Liver (tissue), 8 donors: ENCODE measurements at regions not wholly inside any gene's neighbourhood (a gene's known extent, or its start where the extent isn't known, plus 50 kb on each side); places are given as distances from the start of the nearest gene placed in this dataset.

Source experiments
- DNase-seq: peaks from one replicate; pipeline ENCODE4 v3.0.0-alpha.2; 2017; ENCODE audit warnings: low spot score
- H3K27ac ChIP-seq, 2 donors: one replicate each; pipeline ENCODE4 v1.7.0; 2013; ENCODE audit warnings: inconsistent platforms in 2 of 2, low read length in 2 of 2, control low read depth in 1 of 2, low read depth in 1 of 2, mild to moderate bottlenecking in 1 of 2
- H3K27me3 ChIP-seq, 4 donors: one replicate each; pipeline versions ENCODE4 v1.6.1 to v1.7.0; 2013; ENCODE audit warnings: low read length in 3 of 4, inconsistent platforms in 1 of 4, mild to moderate bottlenecking in 1 of 4, moderate library complexity in 1 of 4; ENCODE audit not compliant: control insufficient read depth in 4 of 4, insufficient read depth in 4 of 4
- H3K36me3 ChIP-seq, 4 donors: one replicate each; pipeline versions ENCODE4 v1.6.1 to v1.7.0; 2013; ENCODE audit warnings: low read length in 3 of 4, mild to moderate bottlenecking in 3 of 4, low read depth in 1 of 4, moderate library complexity in 1 of 4; ENCODE audit not compliant: control insufficient read depth in 4 of 4, insufficient read depth in 3 of 4
- H3K4me1 ChIP-seq, 4 donors: one replicate each; pipeline versions ENCODE4 v1.6.1 to v1.7.0; 2013; ENCODE audit warnings: low read length in 3 of 4, mild to moderate bottlenecking in 3 of 4, moderate library complexity in 1 of 4; ENCODE audit not compliant: control insufficient read depth in 4 of 4, insufficient read depth in 4 of 4
- H3K4me3 ChIP-seq, 3 donors: one replicate each; pipeline versions ENCODE4 v1.6.1 to v1.7.0; 2013; ENCODE audit warnings: low read length in 3 of 3, control low read depth in 1 of 3, low read depth in 1 of 3, mild to moderate bottlenecking in 1 of 3
- H3K9ac ChIP-seq, 2 donors: one replicate each; pipeline ENCODE4 v1.7.0; 2013; ENCODE audit warnings: low read length in 2 of 2, mild to moderate bottlenecking in 2 of 2, moderate library complexity in 2 of 2, control low read depth in 1 of 2, low read depth in 1 of 2
- H3K9me3 ChIP-seq, 4 donors: one replicate each; pipeline versions ENCODE4 v1.6.1 to v1.7.0; 2013; ENCODE audit warnings: low read length in 3 of 4; ENCODE audit not compliant: control insufficient read depth in 4 of 4
- EGR1 ChIP-seq, 2 donors: IDR thresholded peaks; 2 replicates each; pipeline ENCODE4 v1.6.1; 2016 to 2018; ENCODE audit warnings: antibody characterized with exemption in 2 of 2, low read depth in 2 of 2
- FOXA2 ChIP-seq: IDR thresholded peaks from 2 replicates; pipeline ENCODE4 v1.6.1; 2016; ENCODE audit warnings: antibody characterized with exemption
- GABPA ChIP-seq, 2 donors: IDR thresholded peaks in 1 of 2; conservative IDR thresholded peaks in 1 of 2; 2 replicates each; pipeline ENCODE4 v1.6.1; 2016; ENCODE audit warnings: antibody characterized with exemption in 2 of 2, mild to moderate bottlenecking in 1 of 2, moderate library complexity in 1 of 2
- HNF4A ChIP-seq, 2 donors: conservative IDR thresholded peaks; 2 replicates each; pipeline ENCODE4 v1.6.1; 2016; ENCODE audit warnings: antibody characterized with exemption in 2 of 2, mild to moderate bottlenecking in 2 of 2
- HNF4G ChIP-seq: IDR thresholded peaks from 2 replicates; pipeline ENCODE4 v1.6.1; 2016; ENCODE audit warnings: antibody characterized with exemption
- JUND ChIP-seq, 2 donors: IDR thresholded peaks; 2 replicates each; pipeline ENCODE4 v1.6.1; 2016; ENCODE audit warnings: antibody characterized with exemption in 2 of 2
- NR2F2 ChIP-seq: IDR thresholded peaks from 2 replicates; pipeline ENCODE4 v1.6.1; 2016; ENCODE audit warnings: antibody characterized with exemption
- RAD21 ChIP-seq, 2 donors: IDR thresholded peaks; 2 replicates each; pipeline ENCODE4 v1.6.1; 2016; ENCODE audit warnings: antibody characterized with exemption in 2 of 2, mild to moderate bottlenecking in 2 of 2
- RXRA ChIP-seq, 2 donors: IDR thresholded peaks; 2 replicates each; pipeline ENCODE4 v1.6.1; 2017 to 2018; ENCODE audit warnings: antibody characterized with exemption in 2 of 2, mild to moderate bottlenecking in 1 of 2
- SP1 ChIP-seq: IDR thresholded peaks from 2 replicates; pipeline ENCODE4 v1.6.1; 2018; ENCODE audit warnings: antibody characterized with exemption, mild to moderate bottlenecking
- TAF1 ChIP-seq: conservative IDR thresholded peaks from 2 replicates; pipeline ENCODE4 v1.6.1; 2016; ENCODE audit warnings: antibody characterized with exemption, mild to moderate bottlenecking
- WGBS: extraction: QIAGEN DNeasy Blood & Tissue Kit; methylation state at CpG from one replicate; pipeline ENCODE4 v1.1.7; 2013; 5-methylcytosine and 5-hydroxymethylcytosine counted together
- TF ChIP-seq, protein P1 (sequence below): fragments of 150-350 bp; IDR thresholded peaks from 2 replicates; pipeline ENCODE4 v1.5.1; 2017; ENCODE audit warnings: improper control_type of control experiment, low read depth, low read length; ENCODE audit not compliant: missing input control
- TF ChIP-seq, protein P2 (sequence below): IDR thresholded peaks from 2 replicates; pipeline ENCODE4 v1.6.1; 2016; ENCODE audit warnings: antibody characterized with exemption
- TF ChIP-seq, protein P3 (sequence below): IDR thresholded peaks from 2 replicates; pipeline ENCODE4 v1.6.1; 2016; ENCODE audit warnings: antibody characterized with exemption
- TF ChIP-seq, protein P4 (sequence below): IDR thresholded peaks from 2 replicates; pipeline ENCODE4 v1.6.1; 2016; ENCODE audit warnings: antibody characterized with exemption
- donor health status: healthy.
- donor health status: healthy.
- donor health status: healthy.
- donor health status: healthy.
- donor health status: healthy.

DNA sequence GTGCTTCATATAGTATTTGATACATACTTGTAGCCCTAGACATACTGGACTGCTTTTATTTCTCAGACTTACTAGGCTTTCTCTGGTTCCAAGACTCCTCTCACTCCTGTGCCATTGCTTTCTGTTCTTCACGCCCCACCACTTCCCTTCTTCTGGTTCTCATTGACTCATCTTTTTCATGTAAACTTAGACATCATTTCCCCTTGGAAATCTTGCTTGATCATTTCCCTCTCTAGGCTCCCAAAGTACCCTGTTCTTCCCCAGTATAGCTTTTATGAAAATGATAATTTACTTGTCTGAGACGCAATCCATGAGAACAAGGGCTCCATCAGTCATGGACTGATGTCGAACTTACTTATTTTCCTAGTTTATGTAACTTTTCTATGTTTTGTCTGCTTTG is 83.5 kb downstream of the TLR4 start:
- H3K27ac ChIP-seq: no peak overlapping the region
- no peak for TF ChIP-seq GABPA (IDR thresholded peaks at IDR 0.05 in 1 of 2, conservative IDR thresholded peaks at IDR 0.05 in 1 of 2)
- TF ChIP-seq, protein P1, sequence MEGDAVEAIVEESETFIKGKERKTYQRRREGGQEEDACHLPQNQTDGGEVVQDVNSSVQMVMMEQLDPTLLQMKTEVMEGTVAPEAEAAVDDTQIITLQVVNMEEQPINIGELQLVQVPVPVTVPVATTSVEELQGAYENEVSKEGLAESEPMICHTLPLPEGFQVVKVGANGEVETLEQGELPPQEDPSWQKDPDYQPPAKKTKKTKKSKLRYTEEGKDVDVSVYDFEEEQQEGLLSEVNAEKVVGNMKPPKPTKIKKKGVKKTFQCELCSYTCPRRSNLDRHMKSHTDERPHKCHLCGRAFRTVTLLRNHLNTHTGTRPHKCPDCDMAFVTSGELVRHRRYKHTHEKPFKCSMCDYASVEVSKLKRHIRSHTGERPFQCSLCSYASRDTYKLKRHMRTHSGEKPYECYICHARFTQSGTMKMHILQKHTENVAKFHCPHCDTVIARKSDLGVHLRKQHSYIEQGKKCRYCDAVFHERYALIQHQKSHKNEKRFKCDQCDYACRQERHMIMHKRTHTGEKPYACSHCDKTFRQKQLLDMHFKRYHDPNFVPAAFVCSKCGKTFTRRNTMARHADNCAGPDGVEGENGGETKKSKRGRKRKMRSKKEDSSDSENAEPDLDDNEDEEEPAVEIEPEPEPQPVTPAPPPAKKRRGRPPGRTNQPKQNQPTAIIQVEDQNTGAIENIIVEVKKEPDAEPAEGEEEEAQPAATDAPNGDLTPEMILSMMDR: no peak
- H3K4me1 ChIP-seq: peaks cover 0 to 13% (median 8%) of the 10 kb centered on the region in 4 donors
- 91% methylated on average over 3 of the region's 3 CpGs for WGBS
- no peaks in the 10 kb centered on the region for H3K27me3 ChIP-seq
- H3K9ac ChIP-seq: no peak overlapping the region
- no peaks in the 10 kb centered on the region for H3K9me3 ChIP-seq
- no peaks in the 10 kb centered on the region for H3K36me3 ChIP-seq
- no peak for DNase-seq
- no peak overlapping the region for H3K4me3 ChIP-seq

DNA sequence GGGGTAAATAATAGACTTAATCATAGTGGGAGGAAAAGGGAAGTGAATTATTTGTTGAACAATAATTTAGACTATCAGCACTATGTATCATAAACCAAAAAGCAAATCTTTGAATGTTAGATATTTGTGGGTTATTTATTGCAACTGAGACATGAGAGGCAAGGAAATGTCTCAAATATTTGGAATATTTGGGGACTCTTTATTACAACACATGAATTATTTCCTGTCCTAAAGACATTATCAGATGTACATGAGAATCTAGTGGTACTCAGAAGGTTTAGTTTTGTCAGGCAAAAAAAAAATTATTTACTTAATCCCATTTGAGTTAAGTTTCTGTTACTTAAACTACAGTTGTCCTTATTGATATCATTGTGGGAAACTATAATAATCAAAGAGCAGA is 91.1 kb downstream of the TLR4 start:
- H3K27ac ChIP-seq: no peak overlapping the region
- no peaks in the 10 kb centered on the region for H3K36me3 ChIP-seq
- DNase-seq: no peak
- peaks cover 0 to 2% (median 0%) of the 10 kb centered on the region in 4 donors for H3K27me3 ChIP-seq
- H3K4me1 ChIP-seq: no peaks in the 10 kb centered on the region
- no peak overlapping the region for H3K9ac ChIP-seq
- TF ChIP-seq SP1 (no peak), HNF4G (no peak), JUND (IDR thresholded peaks at IDR 0.05) (no peak), EGR1 (IDR thresholded peaks at IDR 0.05; ENCODE audit: low read depth in 2 of 2) (no peak), RXRA (IDR thresholded peaks at IDR 0.05) (no peak), FOXA2 (no peak), HNF4A (conservative IDR thresholded peaks at IDR 0.05) (no peak), RAD21 (IDR thresholded peaks at IDR 0.05) (no peak), NR2F2 (no peak), TAF1 (no peak), GABPA (IDR thresholded peaks at IDR 0.05 in 1 of 2, conservative IDR thresholded peaks at IDR 0.05 in 1 of 2) (no peak)
- TF ChIP-seq, protein P1: no peak
- TF ChIP-seq, protein P2, sequence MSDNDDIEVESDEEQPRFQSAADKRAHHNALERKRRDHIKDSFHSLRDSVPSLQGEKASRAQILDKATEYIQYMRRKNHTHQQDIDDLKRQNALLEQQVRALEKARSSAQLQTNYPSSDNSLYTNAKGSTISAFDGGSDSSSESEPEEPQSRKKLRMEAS: no peak
- TF ChIP-seq, protein P3, sequence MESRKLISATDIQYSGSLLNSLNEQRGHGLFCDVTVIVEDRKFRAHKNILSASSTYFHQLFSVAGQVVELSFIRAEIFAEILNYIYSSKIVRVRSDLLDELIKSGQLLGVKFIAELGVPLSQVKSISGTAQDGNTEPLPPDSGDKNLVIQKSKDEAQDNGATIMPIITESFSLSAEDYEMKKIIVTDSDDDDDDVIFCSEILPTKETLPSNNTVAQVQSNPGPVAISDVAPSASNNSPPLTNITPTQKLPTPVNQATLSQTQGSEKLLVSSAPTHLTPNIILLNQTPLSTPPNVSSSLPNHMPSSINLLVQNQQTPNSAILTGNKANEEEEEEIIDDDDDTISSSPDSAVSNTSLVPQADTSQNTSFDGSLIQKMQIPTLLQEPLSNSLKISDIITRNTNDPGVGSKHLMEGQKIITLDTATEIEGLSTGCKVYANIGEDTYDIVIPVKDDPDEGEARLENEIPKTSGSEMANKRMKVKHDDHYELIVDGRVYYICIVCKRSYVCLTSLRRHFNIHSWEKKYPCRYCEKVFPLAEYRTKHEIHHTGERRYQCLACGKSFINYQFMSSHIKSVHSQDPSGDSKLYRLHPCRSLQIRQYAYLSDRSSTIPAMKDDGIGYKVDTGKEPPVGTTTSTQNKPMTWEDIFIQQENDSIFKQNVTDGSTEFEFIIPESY: no peak
- TF ChIP-seq, protein P4, sequence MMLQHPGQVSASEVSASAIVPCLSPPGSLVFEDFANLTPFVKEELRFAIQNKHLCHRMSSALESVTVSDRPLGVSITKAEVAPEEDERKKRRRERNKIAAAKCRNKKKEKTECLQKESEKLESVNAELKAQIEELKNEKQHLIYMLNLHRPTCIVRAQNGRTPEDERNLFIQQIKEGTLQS: no peak
- H3K4me3 ChIP-seq: no peak overlapping the region
- H3K9me3 ChIP-seq: no peaks in the 10 kb centered on the region
